ENCODE measurements at regions not wholly inside any gene's neighbourhood (a gene's known extent, or its start where the extent isn't known, plus 50 kb on each side); places are given as distances from the start of the nearest gene placed in this dataset.

DNA sequence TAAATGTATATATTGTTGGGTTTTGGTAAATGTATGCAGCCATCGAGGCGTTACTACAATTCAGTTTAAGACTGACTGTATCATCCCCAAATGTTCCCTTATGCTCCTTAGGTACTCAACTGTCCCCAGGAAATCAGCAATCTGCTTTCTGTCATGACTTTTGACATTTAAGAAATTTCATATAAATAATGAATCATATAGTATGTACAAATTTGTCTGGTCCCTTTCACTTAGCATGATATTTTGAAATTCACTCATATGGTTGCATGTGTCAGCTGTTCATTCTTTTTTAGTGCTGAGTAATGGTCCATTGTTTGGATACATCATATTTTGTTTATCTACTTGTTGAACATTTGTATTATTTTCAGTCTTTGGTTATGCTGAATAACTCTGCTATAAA lies 218.8 kb downstream of the C4orf33 start:
- TF ChIP-seq, protein P1, sequence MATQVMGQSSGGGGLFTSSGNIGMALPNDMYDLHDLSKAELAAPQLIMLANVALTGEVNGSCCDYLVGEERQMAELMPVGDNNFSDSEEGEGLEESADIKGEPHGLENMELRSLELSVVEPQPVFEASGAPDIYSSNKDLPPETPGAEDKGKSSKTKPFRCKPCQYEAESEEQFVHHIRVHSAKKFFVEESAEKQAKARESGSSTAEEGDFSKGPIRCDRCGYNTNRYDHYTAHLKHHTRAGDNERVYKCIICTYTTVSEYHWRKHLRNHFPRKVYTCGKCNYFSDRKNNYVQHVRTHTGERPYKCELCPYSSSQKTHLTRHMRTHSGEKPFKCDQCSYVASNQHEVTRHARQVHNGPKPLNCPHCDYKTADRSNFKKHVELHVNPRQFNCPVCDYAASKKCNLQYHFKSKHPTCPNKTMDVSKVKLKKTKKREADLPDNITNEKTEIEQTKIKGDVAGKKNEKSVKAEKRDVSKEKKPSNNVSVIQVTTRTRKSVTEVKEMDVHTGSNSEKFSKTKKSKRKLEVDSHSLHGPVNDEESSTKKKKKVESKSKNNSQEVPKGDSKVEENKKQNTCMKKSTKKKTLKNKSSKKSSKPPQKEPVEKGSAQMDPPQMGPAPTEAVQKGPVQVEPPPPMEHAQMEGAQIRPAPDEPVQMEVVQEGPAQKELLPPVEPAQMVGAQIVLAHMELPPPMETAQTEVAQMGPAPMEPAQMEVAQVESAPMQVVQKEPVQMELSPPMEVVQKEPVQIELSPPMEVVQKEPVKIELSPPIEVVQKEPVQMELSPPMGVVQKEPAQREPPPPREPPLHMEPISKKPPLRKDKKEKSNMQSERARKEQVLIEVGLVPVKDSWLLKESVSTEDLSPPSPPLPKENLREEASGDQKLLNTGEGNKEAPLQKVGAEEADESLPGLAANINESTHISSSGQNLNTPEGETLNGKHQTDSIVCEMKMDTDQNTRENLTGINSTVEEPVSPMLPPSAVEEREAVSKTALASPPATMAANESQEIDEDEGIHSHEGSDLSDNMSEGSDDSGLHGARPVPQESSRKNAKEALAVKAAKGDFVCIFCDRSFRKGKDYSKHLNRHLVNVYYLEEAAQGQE (IDR thresholded peaks at IDR 0.05; ENCODE audit: borderline replicate concordance), result no peak
- TF ChIP-seq EP300 (conservative IDR thresholded peaks at IDR 0.05; ENCODE audit: poor library complexity, severe bottlenecking) (no peak), EZH2 (IDR thresholded peaks at IDR 0.05; ENCODE audit: borderline replicate concordance, insufficient read depth, low read length, poor library complexity, severe bottlenecking) (no peak)
- TF ChIP-seq, protein P2, sequence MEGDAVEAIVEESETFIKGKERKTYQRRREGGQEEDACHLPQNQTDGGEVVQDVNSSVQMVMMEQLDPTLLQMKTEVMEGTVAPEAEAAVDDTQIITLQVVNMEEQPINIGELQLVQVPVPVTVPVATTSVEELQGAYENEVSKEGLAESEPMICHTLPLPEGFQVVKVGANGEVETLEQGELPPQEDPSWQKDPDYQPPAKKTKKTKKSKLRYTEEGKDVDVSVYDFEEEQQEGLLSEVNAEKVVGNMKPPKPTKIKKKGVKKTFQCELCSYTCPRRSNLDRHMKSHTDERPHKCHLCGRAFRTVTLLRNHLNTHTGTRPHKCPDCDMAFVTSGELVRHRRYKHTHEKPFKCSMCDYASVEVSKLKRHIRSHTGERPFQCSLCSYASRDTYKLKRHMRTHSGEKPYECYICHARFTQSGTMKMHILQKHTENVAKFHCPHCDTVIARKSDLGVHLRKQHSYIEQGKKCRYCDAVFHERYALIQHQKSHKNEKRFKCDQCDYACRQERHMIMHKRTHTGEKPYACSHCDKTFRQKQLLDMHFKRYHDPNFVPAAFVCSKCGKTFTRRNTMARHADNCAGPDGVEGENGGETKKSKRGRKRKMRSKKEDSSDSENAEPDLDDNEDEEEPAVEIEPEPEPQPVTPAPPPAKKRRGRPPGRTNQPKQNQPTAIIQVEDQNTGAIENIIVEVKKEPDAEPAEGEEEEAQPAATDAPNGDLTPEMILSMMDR (IDR thresholded peaks at IDR 0.05; ENCODE audit: poor library complexity, severe bottlenecking), result no peak

Data from neural cell (in vitro differentiated cells).